A549 (cell line): ENCODE measurements at regions not wholly inside any gene's neighbourhood (a gene's known extent, or its start where the extent isn't known, plus 50 kb on each side); places are given as distances from the start of the nearest gene placed in this dataset.

ENCODE experiments used
- ATAC-seq, 2 experiments: fragments of 200-7000 bp in 1 of 2; fragments of >200 bp in 1 of 2; cut with Nextera tagmentation in 1 of 2; cut with Tn5 transposase in 1 of 2; 3 replicates each; pipeline versions ENCODE4 v1.8.0 to v1.9.1; 2018 to 2020; ENCODE audit warnings: mild to moderate bottlenecking in 1 of 2, moderate library complexity in 1 of 2
- CTCF ChIA-PET: fragments of 300-600 bp; sonication (Branson Sonifier 250); formaldehyde crosslinking; extraction: SDS; loops from one replicate; lab custom pipeline; 2021; ENCODE audit warnings: antibody characterized with exemption, inconsistent platforms; lab: Yijun Ruan, JAX
- POLR2A ChIA-PET: fragments of 350-600 bp; formaldehyde crosslinking; extraction: SDS; loops from one replicate; lab custom pipeline; 2021; ENCODE audit warnings: antibody characterized with exemption, inconsistent platforms; lab: Yijun Ruan, JAX
- DNase-seq, 2 experiments: peaks; one replicate each; pipeline versions ENCODE4 v3.0.0 to v3.0.0-alpha.2; 2011 to 2016; ENCODE audit warnings: low read depth in 1 of 2, low spot score in 1 of 2
- FAIRE-seq: peaks from 2 replicates; lab custom pipeline; 2011; peaks lifted over from hg19 to GRCh38; lab: Jason Lieb, UNC
- H3K27ac ChIP-seq, 2 experiments: fragments of >200 bp; sonication (Bioruptor Twin); formaldehyde crosslinking; 3 replicates each; pipeline ENCODE4 v1.5.1; 2016 to 2017
- H3K4me1 ChIP-seq: fragments of >200 bp; sonication (Bioruptor Twin); formaldehyde crosslinking; 3 replicates; pipeline ENCODE4 v1.6.1; 2016
- H3K4me2 ChIP-seq: fragments of >200 bp; sonication (Bioruptor Twin); formaldehyde crosslinking; 3 replicates; pipeline ENCODE4 v1.6.1; 2016
- H3K4me3 ChIP-seq: fragments of >200 bp; sonication (Bioruptor Twin); formaldehyde crosslinking; 3 replicates; pipeline ENCODE4 v1.5.1; 2016
- H3K9me3 ChIP-seq: fragments of >200 bp; sonication (Bioruptor Twin); formaldehyde crosslinking; 3 replicates; pipeline ENCODE4 v1.6.1; 2016
- ATOH8 ChIP-seq: fragments of 250-450 bp; sonication (Bioruptor Pico); IDR thresholded peaks from 2 replicates; pipeline ENCODE4 v1.5.0; 2020; ENCODE audit warnings: low read depth, mild to moderate bottlenecking, moderate library complexity
- BHLHE40 ChIP-seq: IDR thresholded peaks from 2 replicates; pipeline ENCODE4 v1.6.1; 2012; ENCODE audit warnings: low read depth, low read length, inconsistent platforms
- CBX2 ChIP-seq: fragments of 200-600 bp; sonication (generic); IDR thresholded peaks from 2 replicates; pipeline ENCODE4 v1.6.1; 2016; ENCODE audit warnings: low read depth, mild to moderate bottlenecking, borderline replicate concordance
- CTCF ChIP-seq: fragments of >200 bp; sonication (Bioruptor Twin); formaldehyde crosslinking; IDR thresholded peaks from 3 replicates; pipeline ENCODE4 v1.5.1; 2016
- FOXS1 ChIP-seq: fragments of 250-450 bp; sonication (Bioruptor Pico); IDR thresholded peaks from 2 replicates; pipeline ENCODE4 v1.5.0; 2020; ENCODE audit warnings: mild to moderate bottlenecking, moderate library complexity
- GATA3 ChIP-seq: IDR thresholded peaks from 2 replicates; pipeline ENCODE4 v1.6.1; 2012; ENCODE audit warnings: borderline replicate concordance
- HDAC2 ChIP-seq: fragments of 200-600 bp; sonication (generic); IDR thresholded peaks from 2 replicates; pipeline ENCODE4 v1.6.1; 2016
- HMGXB4 ChIP-seq: fragments of 250-450 bp; sonication (Bioruptor Pico); IDR thresholded peaks from 2 replicates; pipeline ENCODE4 v1.5.0; 2021; ENCODE audit warnings: mild to moderate bottlenecking, moderate library complexity, borderline replicate concordance
- KDM5A ChIP-seq: fragments of 200-600 bp; sonication (generic); IDR thresholded peaks from 2 replicates; pipeline ENCODE4 v1.6.1; 2016; ENCODE audit warnings: antibody characterized with exemption, mild to moderate bottlenecking
- MAZ ChIP-seq: fragments of 150-350 bp; IDR thresholded peaks from 2 replicates; pipeline ENCODE4 v1.6.1; 2014; ENCODE audit warnings: antibody characterized with exemption, low read depth, low read length, borderline replicate concordance
- MYC ChIP-seq: IDR thresholded peaks from 2 replicates; pipeline ENCODE4 v1.6.1; 2012; ENCODE audit warnings: mild to moderate bottlenecking, inconsistent platforms, low read length, improper control_type of control experiment, borderline replicate concordance
- NPAS2 ChIP-seq: fragments of 250-450 bp; sonication (Bioruptor Pico); IDR thresholded peaks from 2 replicates; pipeline ENCODE4 v1.8.0; 2022; ENCODE audit warnings: mild to moderate bottlenecking, moderate library complexity, borderline replicate concordance
- PBX3 ChIP-seq: IDR thresholded peaks from 2 replicates; pipeline ENCODE4 v1.6.1; 2012
- POLR2AphosphoS2 ChIP-seq: conservative IDR thresholded peaks from 2 replicates; pipeline ENCODE4 v1.6.1; 2012; ENCODE audit warnings: low read length, improper control_type of control experiment, inconsistent platforms
- RAD21 ChIP-seq, 2 experiments: fragments of >200 bp in 1 of 2; sonication (Bioruptor Twin) in 1 of 2; formaldehyde crosslinking in 1 of 2; IDR thresholded peaks in 1 of 2; conservative IDR thresholded peaks in 1 of 2; 2 replicates in 1 of 2; 3 replicates in 1 of 2; pipeline ENCODE4 v1.6.1; 2012 to 2018; ENCODE audit warnings: inconsistent platforms in 1 of 2
- RARB ChIP-seq: fragments of 250-450 bp; sonication (Bioruptor Pico); IDR thresholded peaks from 2 replicates; pipeline ENCODE4 v1.8.0; 2021; ENCODE audit warnings: mild to moderate bottlenecking, moderate library complexity
- RCOR1 ChIP-seq: fragments of 150-350 bp; IDR thresholded peaks from 2 replicates; pipeline ENCODE4 v1.6.1; 2014; ENCODE audit warnings: antibody characterized with exemption, low read length, low read depth
- RNF2 ChIP-seq: fragments of 200-600 bp; sonication (generic); IDR thresholded peaks from 2 replicates; pipeline ENCODE4 v1.6.1; 2016; ENCODE audit warnings: low read depth, mild to moderate bottlenecking, antibody characterized with exemption, moderate library complexity, borderline replicate concordance
- SMC3 ChIP-seq: fragments of >200 bp; sonication (Bioruptor Twin); formaldehyde crosslinking; IDR thresholded peaks from 3 replicates; pipeline ENCODE4 v1.6.1; 2018; ENCODE audit warnings: inconsistent platforms
- TFCP2L1 ChIP-seq: fragments of 250-450 bp; sonication (Bioruptor Pico); IDR thresholded peaks from 2 replicates; pipeline ENCODE4 v1.5.0; 2021; ENCODE audit warnings: mild to moderate bottlenecking
- ZSCAN20 ChIP-seq: fragments of 250-450 bp; sonication (Bioruptor Pico); IDR thresholded peaks from 2 replicates; pipeline ENCODE4 v1.8.0; 2022; ENCODE audit warnings: mild to moderate bottlenecking, moderate library complexity
- WGBS: methylation state at CpG from one replicate; pipeline ENCODE4 v1.1.6; 2017; ENCODE audit errors: missing lambda C conversion rate; 5-methylcytosine and 5-hydroxymethylcytosine counted together

GRCh38 chr6:147019001-147019400 lies 185.2 kb upstream of the STXBP5 start:
- FAIRE-seq (no peak), ATAC-seq (no peak), DNase-seq (no peak)
- H3K27ac ChIP-seq: no peak overlapping the region
- TF ChIP-seq HDAC2 (no peak), FOXS1 (CRISPR knock-in tag) (no peak), ATOH8 (CRISPR knock-in tag) (no peak), RNF2 (no peak), BHLHE40 (no peak), MYC (no peak), GATA3 (no peak), RAD21 (conservative IDR thresholded peaks at IDR 0.05 in 1 of 2, IDR thresholded peaks at IDR 0.05 in 1 of 2) (no peak), TFCP2L1 (CRISPR knock-in tag) (no peak), SMC3 (no peak), KDM5A (no peak), HMGXB4 (CRISPR knock-in tag) (no peak), NPAS2 (CRISPR knock-in tag) (no peak), PBX3 (no peak), ZSCAN20 (CRISPR knock-in tag) (no peak)
- no peak overlapping the region for H3K4me3 ChIP-seq
- no peak overlapping the region for H3K4me2 ChIP-seq
- H3K4me1 ChIP-seq: peaks cover 9% of the 10 kb centered on the region; the same call in 2 of the 3 replicates
- POLR2A ChIA-PET: no interaction called here
- CTCF ChIA-PET: no interaction called here
- no peaks in the 10 kb centered on the region for H3K9me3 ChIP-seq

- H3K27ac ChIP-seq: no peak overlapping the region
- WGBS: 22% methylated on average over 2 of the region's 2 CpGs
- no peak for FAIRE-seq
- no peak for DNase-seq
- no peak overlapping the region for H3K4me2 ChIP-seq
- TF ChIP-seq CBX2 (no peak), MAZ (no peak), RCOR1 (no peak), GATA3 (no peak), POLR2AphosphoS2 (no peak), RARB (CRISPR knock-in tag) (no peak), CTCF (no peak)
- no peaks in the 10 kb centered on the region for H3K9me3 ChIP-seq
- ChIA-PET CTCF (no interaction called here), POLR2A (no interaction called here)
- no peaks in the 10 kb centered on the region for H3K4me1 ChIP-seq
- H3K4me3 ChIP-seq: no peak overlapping the region
- ATAC-seq: no peak
Measured at GRCh38 chr6:147022041-147022440, 182.2 kb upstream of the STXBP5 start.
